ENCODE measurements at regions not wholly inside any gene's neighbourhood (a gene's known extent, or its start where the extent isn't known, plus 50 kb on each side); places are given as distances from the start of the nearest gene placed in this dataset.
A peak's percentile ranks its signal among the peaks of the same experiment; 100 is the strongest.

GRCh38 chr9:75454891-75455290, 366.6 kb downstream of the OSTF1 start:
- POLR2A ChIA-PET (ENCODE audit: unreplicated experiment) = no interaction called here
- intact Hi-C loops (cut with micrococcal nuclease; ENCODE audit: unreplicated experiment) = no loop called here
- TF ChIP-seq EZH2 (IDR thresholded peaks at IDR 0.05; ENCODE audit: low read depth) (no peak), CTCF (conservative IDR thresholded peaks at IDR 0.05) (no peak)

GRCh38 chr9:75455444-75455921, 367.2 kb downstream of the OSTF1 start:
- no peaks in the 10 kb centered on the region for H3K9me2 ChIP-seq (ENCODE audit: insufficient read depth)
- peaks cover 8% of the 10 kb centered on the region; the same call in 1 of the 2 replicates for H3K27me3 ChIP-seq (ENCODE audit: insufficient read depth, low read depth)
- no peaks in the 10 kb centered on the region for H3F3A ChIP-seq (ENCODE audit: insufficient read depth, low read depth)
- no peak overlapping the region for H2AFZ ChIP-seq
- no peaks in the 10 kb centered on the region for H3K4me1 ChIP-seq (replicated peaks; ENCODE audit: insufficient read depth)
- no peaks in the 10 kb centered on the region for H3K9me3 ChIP-seq (ENCODE audit: insufficient read depth, low read depth)
- intact Hi-C loops (cut with micrococcal nuclease; ENCODE audit: unreplicated experiment) = no loop called here
- no peaks in the 10 kb centered on the region for H4K20me1 ChIP-seq (ENCODE audit: insufficient read depth)
- H3K4me3 ChIP-seq = no peak overlapping the region
- POLR2A ChIA-PET (ENCODE audit: unreplicated experiment) = no interaction called here
- no peak overlapping the region for H3K27ac ChIP-seq
- H3K36me3 ChIP-seq (ENCODE audit: low read depth) = no peaks in the 10 kb centered on the region
- no peaks in the 10 kb centered on the region for H3K79me2 ChIP-seq (ENCODE audit: low read depth)
- no peak overlapping the region for H3K4me2 ChIP-seq
- CTCF ChIA-PET = no interaction called here
- no TSS peak for BruUV-seq (replicated peaks)
- TF ChIP-seq EZH2 (IDR thresholded peaks at IDR 0.05; ENCODE audit: low read depth) = no peak
- TF ChIP-seq CTCF (conservative IDR thresholded peaks at IDR 0.05) = no peak
- DNase-seq = peak in 1 of 2 experiments; percentile 40

More at GRCh38 chr9:75454891-75455290, 366.6 kb downstream of the OSTF1 start:
- Histone ChIP-seq H3F3A (ENCODE audit: insufficient read depth, low read depth) (no peaks in the 10 kb centered on the region), H3K79me2 (ENCODE audit: low read depth) (no peaks in the 10 kb centered on the region), H3K4me2 (no peak overlapping the region), H3K9me2 (ENCODE audit: insufficient read depth) (no peaks in the 10 kb centered on the region), H3K9me3 (ENCODE audit: insufficient read depth, low read depth) (no peaks in the 10 kb centered on the region), H3K4me3 (no peak overlapping the region), H3K36me3 (ENCODE audit: low read depth) (no peaks in the 10 kb centered on the region), H4K20me1 (ENCODE audit: insufficient read depth) (no peaks in the 10 kb centered on the region), H3K27me3 (ENCODE audit: insufficient read depth, low read depth) (peaks cover 9% of the 10 kb centered on the region; the same call in 1 of the 2 replicates), H3K27ac (no peak overlapping the region), H2AFZ (no peak overlapping the region), H3K4me1 (replicated peaks; ENCODE audit: insufficient read depth) (no peaks in the 10 kb centered on the region)
- CTCF ChIA-PET = no interaction called here
- no TSS peak for BruUV-seq (replicated peaks)
- no peak for DNase-seq

- POLR2A ChIA-PET (ENCODE audit: unreplicated experiment) = no interaction called here
- Histone ChIP-seq H3F3A (ENCODE audit: insufficient read depth, low read depth) (no peaks in the 10 kb centered on the region), H4K20me1 (ENCODE audit: insufficient read depth) (no peaks in the 10 kb centered on the region), H3K79me2 (ENCODE audit: low read depth) (no peaks in the 10 kb centered on the region), H3K27ac (no peak overlapping the region), H3K9me3 (ENCODE audit: insufficient read depth, low read depth) (no peaks in the 10 kb centered on the region), H3K4me2 (no peak overlapping the region), H3K27me3 (ENCODE audit: insufficient read depth, low read depth) (no peaks in the 10 kb centered on the region), H3K4me1 (replicated peaks; ENCODE audit: insufficient read depth) (no peaks in the 10 kb centered on the region), H3K36me3 (ENCODE audit: low read depth) (no peaks in the 10 kb centered on the region), H2AFZ (no peak overlapping the region), H3K4me3 (no peak overlapping the region), H3K9me2 (ENCODE audit: insufficient read depth) (no peaks in the 10 kb centered on the region)
- intact Hi-C loops (cut with micrococcal nuclease; ENCODE audit: unreplicated experiment) = no loop called here
- BruUV-seq (replicated peaks) = no TSS peak
- DNase-seq = no peak
- CTCF ChIA-PET = no interaction called here
- no peak for TF ChIP-seq CTCF (conservative IDR thresholded peaks at IDR 0.05)
- no peak for TF ChIP-seq EZH2 (IDR thresholded peaks at IDR 0.05; ENCODE audit: low read depth)
Measured at GRCh38 chr9:75456698-75457097, 368.4 kb downstream of the OSTF1 start.
